GM12878 (cell line): ENCODE measurements at regions not wholly inside any gene's neighbourhood (a gene's known extent, or its start where the extent isn't known, plus 50 kb on each side); places are given as distances from the start of the nearest gene placed in this dataset.

Experiments used
- ATAC-seq: fragments of 200-7000 bp; cut with Tn5 transposase; 3 replicates; pipeline ENCODE4 v1.9.1; 2020; ENCODE audit warnings: mild to moderate bottlenecking, moderate library complexity
- BruUV-seq: library from RNA; stranded (reverse); fragments of 400-500 nt; replicated peaks from 2 replicates; lab custom pipeline; 2021; lab: Mats Ljungman, UMichigan
- CTCF ChIA-PET: fragments of 300-600 bp; sonication (Branson Sonifier 250); formaldehyde crosslinking; extraction: SDS; loops from one replicate; lab custom pipeline; 2021; ENCODE audit warnings: inconsistent platforms; lab: Yijun Ruan, JAX
- POLR2A ChIA-PET: fragments of 350-600 bp; formaldehyde crosslinking; extraction: SDS; loops from one replicate; lab custom pipeline; 2021; ENCODE audit warnings: inconsistent platforms; lab: Charles Lee
- RAD21 ChIA-PET: fragments of 300-600 bp; sonication (Branson Sonifier 250); formaldehyde crosslinking; loops from one replicate; lab custom pipeline; 2023; ENCODE audit warnings: antibody characterized with exemption; ENCODE audit not compliant: unreplicated experiment; lab: Charles Lee
- SMC1A ChIA-PET: fragments of 300-600 bp; sonication (Branson Sonifier 250); formaldehyde crosslinking; loops from one replicate; lab custom pipeline; 2023; ENCODE audit not compliant: unreplicated experiment, uncharacterized antibody; lab: Charles Lee
- DNase-seq: peaks from one replicate; pipeline ENCODE4 v3.0.0-alpha.2; 2011; ENCODE audit warnings: low read depth, low spot score
- FAIRE-seq: peaks from 3 replicates; lab custom pipeline; 2011; peaks lifted over from hg19 to GRCh38; lab: Jason Lieb, UNC
- H2AFZ ChIP-seq: 2 replicates; pipeline ENCODE4 v1.6.0; 2011; ENCODE audit warnings: low read depth, low read length, control low read depth; ENCODE audit not compliant: control insufficient read depth
- H3K27ac ChIP-seq: 2 replicates; pipeline ENCODE4 v1.5.1; 2011; ENCODE audit warnings: control low read depth; ENCODE audit not compliant: control insufficient read depth, insufficient read depth
- H3K27me3 ChIP-seq, 2 experiments: replicated peaks in 1 of 2; 2 replicates each; pipeline versions ENCODE4 v1.6.0 to v1.6.1; 2011; ENCODE audit warnings: low read length in 1 of 2; ENCODE audit not compliant: control insufficient read depth in 2 of 2, insufficient read depth in 2 of 2
- H3K36me3 ChIP-seq, 2 experiments: 2 replicates each; pipeline ENCODE4 v1.5.1; 2011; ENCODE audit warnings: low read length in 1 of 2; ENCODE audit not compliant: control insufficient read depth in 2 of 2, insufficient read depth in 2 of 2
- H3K4me1 ChIP-seq: 2 replicates; pipeline ENCODE4 v1.6.1; 2011; ENCODE audit warnings: mild to moderate bottlenecking, low read length, moderate library complexity, mixed read lengths; ENCODE audit not compliant: control insufficient read depth, insufficient read depth
- H3K4me2 ChIP-seq: 2 replicates; pipeline ENCODE4 v1.6.0; 2011; ENCODE audit warnings: control low read depth; ENCODE audit not compliant: control insufficient read depth, insufficient read depth
- H3K4me3 ChIP-seq: fragments of 200-600 bp; sonication (generic); 2 replicates; pipeline ENCODE4 v1.5.1; 2016
- H3K79me2 ChIP-seq: 2 replicates; pipeline ENCODE4 v1.6.0; 2011; ENCODE audit warnings: low read length; ENCODE audit not compliant: control insufficient read depth, insufficient read depth
- H3K9ac ChIP-seq: 2 replicates; pipeline ENCODE4 v1.8.0; 2011; ENCODE audit warnings: low read length, control low read depth, mixed read lengths; ENCODE audit not compliant: control insufficient read depth, insufficient read depth
- H3K9me3 ChIP-seq: replicated peaks from 3 replicates; pipeline ENCODE4 v1.5.1; 2011; ENCODE audit warnings: mild to moderate bottlenecking, low read length; ENCODE audit not compliant: control insufficient read depth, insufficient read depth
- H4K20me1 ChIP-seq: 2 replicates; pipeline ENCODE4 v1.6.0; 2011; ENCODE audit not compliant: control insufficient read depth, insufficient read depth
- FOXM1 ChIP-seq: IDR thresholded peaks from 2 replicates; pipeline ENCODE4 v1.6.1; 2012; ENCODE audit warnings: low read depth, mild to moderate bottlenecking, inconsistent platforms, low read length, moderate library complexity
- HDAC6 ChIP-seq: fragments of 200-600 bp; sonication (generic); IDR thresholded peaks from one replicate; pipeline ENCODE4 v1.8.0; 2017; ENCODE audit warnings: antibody characterized with exemption; ENCODE audit not compliant: unreplicated experiment
- JUND ChIP-seq: IDR thresholded peaks from 2 replicates; pipeline ENCODE4 v1.6.1; 2012; ENCODE audit warnings: low read depth, mild to moderate bottlenecking, low read length, improper control_type of control experiment, moderate library complexity
- NBN ChIP-seq: fragments of 450-650 bp; IDR thresholded peaks from 2 replicates; pipeline ENCODE4 v1.6.1; 2016
- NR2F1 ChIP-seq: fragments of 450-650 bp; conservative IDR thresholded peaks from 2 replicates; pipeline ENCODE4 v1.6.1; 2017; ENCODE audit warnings: mild to moderate bottlenecking
- STAT1 ChIP-seq: fragments of 450-650 bp; conservative IDR thresholded peaks from 2 replicates; pipeline ENCODE4 v1.6.1; 2014; ENCODE audit warnings: antibody characterized with exemption, mild to moderate bottlenecking
- SUPT20H ChIP-seq: IDR thresholded peaks from 2 replicates; pipeline ENCODE4 v1.6.1; 2011; ENCODE audit warnings: low read depth, mild to moderate bottlenecking, low read length, moderate library complexity, borderline replicate concordance; ENCODE audit not compliant: control insufficient read depth
- TBL1XR1 ChIP-seq: IDR thresholded peaks from 2 replicates; pipeline ENCODE4 v1.6.1; 2012; ENCODE audit warnings: low read depth, low read length, improper control_type of control experiment
- ZZZ3 ChIP-seq: IDR thresholded peaks from 2 replicates; pipeline ENCODE4 v1.6.1; 2011; ENCODE audit warnings: low read depth; ENCODE audit not compliant: control insufficient read depth, insufficient read length
- WGBS: methylation state at CpG from one replicate; pipeline ENCODE4 v1.1.6; 2016; ENCODE audit warnings: low lambda C conversion rate; ENCODE audit not compliant: insufficient replicate concordance, insufficient coverage; ENCODE audit errors: missing lambda C conversion rate; 5-methylcytosine and 5-hydroxymethylcytosine counted together
- in situ Hi-C: fragments of 300-500 bp; cut with MboI; formaldehyde crosslinking; loops from 9 replicates; pipeline ENCODE4 v1.14.3; 2018; ENCODE audit warnings: mixed read lengths
- intact Hi-C: fragments of 100-400 bp; cut with micrococcal nuclease; formaldehyde crosslinking; loops from one replicate; pipeline ENCODE4 v1.14.2; 2022; ENCODE audit not compliant: unreplicated experiment
- TF ChIP-seq, protein P1 (sequence below): IDR thresholded peaks from 2 replicates; pipeline ENCODE4 v1.6.1; 2012; ENCODE audit warnings: low read length, inconsistent platforms
- TF ChIP-seq, protein P2 (sequence below): fragments of 450-650 bp; IDR thresholded peaks from 2 replicates; pipeline ENCODE4 v1.6.1; 2018; ENCODE audit warnings: borderline replicate concordance, mild to moderate bottlenecking; ENCODE audit not compliant: partially characterized antibody
- TF ChIP-seq, protein P3 (sequence below): fragments of 450-650 bp; IDR thresholded peaks from 2 replicates; pipeline ENCODE4 v1.6.1; 2017; ENCODE audit warnings: antibody characterized with exemption, mild to moderate bottlenecking, moderate library complexity
- TF ChIP-seq, protein P4 (sequence below): fragments of 450-650 bp; IDR thresholded peaks from 2 replicates; pipeline ENCODE4 v1.6.1; 2016; ENCODE audit warnings: mild to moderate bottlenecking

DNA sequence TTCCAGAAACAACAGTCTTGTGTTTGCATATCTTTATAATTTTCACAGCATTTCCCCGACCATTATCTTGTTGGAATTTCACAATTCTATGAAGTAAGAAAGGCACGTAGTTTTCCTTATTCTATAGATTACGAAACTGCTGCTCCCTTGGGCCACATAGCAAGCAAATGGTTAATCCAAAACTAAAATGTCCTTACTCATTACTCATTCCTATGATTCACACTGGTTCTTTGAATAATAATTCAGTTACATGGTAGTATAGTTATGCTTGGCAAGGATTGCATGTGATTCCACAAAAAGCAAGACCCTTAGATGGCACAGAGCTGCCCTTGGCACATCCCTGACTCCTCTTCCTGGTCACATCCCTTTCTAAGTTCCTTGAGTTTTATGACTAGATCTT lies 51.2 kb downstream of the OR13H1 start (continued):
- TF ChIP-seq, protein P1, sequence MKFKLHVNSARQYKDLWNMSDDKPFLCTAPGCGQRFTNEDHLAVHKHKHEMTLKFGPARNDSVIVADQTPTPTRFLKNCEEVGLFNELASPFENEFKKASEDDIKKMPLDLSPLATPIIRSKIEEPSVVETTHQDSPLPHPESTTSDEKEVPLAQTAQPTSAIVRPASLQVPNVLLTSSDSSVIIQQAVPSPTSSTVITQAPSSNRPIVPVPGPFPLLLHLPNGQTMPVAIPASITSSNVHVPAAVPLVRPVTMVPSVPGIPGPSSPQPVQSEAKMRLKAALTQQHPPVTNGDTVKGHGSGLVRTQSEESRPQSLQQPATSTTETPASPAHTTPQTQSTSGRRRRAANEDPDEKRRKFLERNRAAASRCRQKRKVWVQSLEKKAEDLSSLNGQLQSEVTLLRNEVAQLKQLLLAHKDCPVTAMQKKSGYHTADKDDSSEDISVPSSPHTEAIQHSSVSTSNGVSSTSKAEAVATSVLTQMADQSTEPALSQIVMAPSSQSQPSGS, result no peak

DNA sequence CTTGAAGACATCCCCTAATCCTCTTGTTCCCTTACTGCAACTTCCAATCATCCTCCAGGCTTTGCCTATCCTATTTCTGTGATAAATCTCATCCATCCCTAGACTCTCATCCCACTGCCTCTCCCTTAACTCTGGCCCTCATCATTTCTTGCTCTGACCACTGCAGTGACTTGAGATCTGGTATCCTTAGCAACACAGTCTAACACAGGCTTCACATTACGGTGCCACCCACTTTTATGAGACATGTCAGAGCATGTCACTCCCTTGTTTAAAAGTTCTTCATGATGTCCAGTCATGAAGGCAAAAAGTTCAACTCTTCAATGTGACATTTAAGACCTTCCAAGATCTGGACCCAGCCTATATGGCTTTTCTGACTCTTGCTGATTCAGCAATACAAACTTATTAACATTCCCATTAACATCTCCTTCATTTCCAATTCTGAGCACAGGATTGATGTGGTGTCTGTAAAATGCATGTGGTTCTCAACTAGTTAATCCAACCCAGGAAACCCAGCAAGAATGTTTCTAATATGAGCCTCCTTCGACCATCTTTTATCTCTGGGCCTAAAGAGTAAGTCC lies 64.0 kb downstream of the OR13H1 start:
- no peaks in the 10 kb centered on the region; a peak in 1 of 4 replicates for H3K27me3 ChIP-seq
- ChIA-PET CTCF (interaction anchor here (1.2 kb wide), 1 partner anchor 16 kb away, joined by 3 read pairs; no protein-coding TSS in a partner anchor), RAD21 (no interaction called here), POLR2A (no interaction called here), SMC1A (no interaction called here)
- no peaks in the 10 kb centered on the region for H3K4me1 ChIP-seq
- WGBS, result 15% methylated on average over 2 of the region's 2 CpGs
- H3K9me3 ChIP-seq, result no peaks in the 10 kb centered on the region
- no peak overlapping the region for H3K4me3 ChIP-seq
- ATAC-seq, result no peak
- no peak for DNase-seq
- H2AFZ ChIP-seq, result no peak overlapping the region
- H3K4me2 ChIP-seq, result no peak overlapping the region
- intact Hi-C loops, result no loop called here
- no peak for FAIRE-seq
- no peak overlapping the region for H3K9ac ChIP-seq
- TF ChIP-seq, protein P2, sequence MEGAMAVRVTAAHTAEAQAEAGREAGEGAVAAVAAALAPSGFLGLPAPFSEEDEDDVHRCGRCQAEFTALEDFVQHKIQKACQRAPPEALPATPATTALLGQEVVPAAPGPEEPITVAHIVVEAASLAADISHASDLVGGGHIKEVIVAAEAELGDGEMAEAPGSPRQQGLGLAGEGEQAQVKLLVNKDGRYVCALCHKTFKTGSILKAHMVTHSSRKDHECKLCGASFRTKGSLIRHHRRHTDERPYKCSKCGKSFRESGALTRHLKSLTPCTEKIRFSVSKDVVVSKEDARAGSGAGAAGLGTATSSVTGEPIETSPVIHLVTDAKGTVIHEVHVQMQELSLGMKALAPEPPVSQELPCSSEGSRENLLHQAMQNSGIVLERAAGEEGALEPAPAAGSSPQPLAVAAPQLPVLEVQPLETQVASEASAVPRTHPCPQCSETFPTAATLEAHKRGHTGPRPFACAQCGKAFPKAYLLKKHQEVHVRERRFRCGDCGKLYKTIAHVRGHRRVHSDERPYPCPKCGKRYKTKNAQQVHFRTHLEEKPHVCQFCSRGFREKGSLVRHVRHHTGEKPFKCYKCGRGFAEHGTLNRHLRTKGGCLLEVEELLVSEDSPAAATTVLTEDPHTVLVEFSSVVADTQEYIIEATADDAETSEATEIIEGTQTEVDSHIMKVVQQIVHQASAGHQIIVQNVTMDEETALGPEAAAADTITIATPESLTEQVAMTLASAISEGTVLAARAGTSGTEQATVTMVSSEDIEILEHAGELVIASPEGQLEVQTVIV, result no peak
- TF ChIP-seq NR2F1 (no peak), JUND (no peak), FOXM1 (no peak), NBN (no peak), HDAC6 (no peak), STAT1 (no peak), TBL1XR1 (no peak), ZZZ3 (no peak), SUPT20H (no peak)
- TF ChIP-seq, protein P3, sequence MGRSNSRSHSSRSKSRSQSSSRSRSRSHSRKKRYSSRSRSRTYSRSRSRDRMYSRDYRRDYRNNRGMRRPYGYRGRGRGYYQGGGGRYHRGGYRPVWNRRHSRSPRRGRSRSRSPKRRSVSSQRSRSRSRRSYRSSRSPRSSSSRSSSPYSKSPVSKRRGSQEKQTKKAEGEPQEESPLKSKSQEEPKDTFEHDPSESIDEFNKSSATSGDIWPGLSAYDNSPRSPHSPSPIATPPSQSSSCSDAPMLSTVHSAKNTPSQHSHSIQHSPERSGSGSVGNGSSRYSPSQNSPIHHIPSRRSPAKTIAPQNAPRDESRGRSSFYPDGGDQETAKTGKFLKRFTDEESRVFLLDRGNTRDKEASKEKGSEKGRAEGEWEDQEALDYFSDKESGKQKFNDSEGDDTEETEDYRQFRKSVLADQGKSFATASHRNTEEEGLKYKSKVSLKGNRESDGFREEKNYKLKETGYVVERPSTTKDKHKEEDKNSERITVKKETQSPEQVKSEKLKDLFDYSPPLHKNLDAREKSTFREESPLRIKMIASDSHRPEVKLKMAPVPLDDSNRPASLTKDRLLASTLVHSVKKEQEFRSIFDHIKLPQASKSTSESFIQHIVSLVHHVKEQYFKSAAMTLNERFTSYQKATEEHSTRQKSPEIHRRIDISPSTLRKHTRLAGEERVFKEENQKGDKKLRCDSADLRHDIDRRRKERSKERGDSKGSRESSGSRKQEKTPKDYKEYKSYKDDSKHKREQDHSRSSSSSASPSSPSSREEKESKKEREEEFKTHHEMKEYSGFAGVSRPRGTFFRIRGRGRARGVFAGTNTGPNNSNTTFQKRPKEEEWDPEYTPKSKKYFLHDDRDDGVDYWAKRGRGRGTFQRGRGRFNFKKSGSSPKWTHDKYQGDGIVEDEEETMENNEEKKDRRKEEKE, result no peak
- TF ChIP-seq, protein P4, sequence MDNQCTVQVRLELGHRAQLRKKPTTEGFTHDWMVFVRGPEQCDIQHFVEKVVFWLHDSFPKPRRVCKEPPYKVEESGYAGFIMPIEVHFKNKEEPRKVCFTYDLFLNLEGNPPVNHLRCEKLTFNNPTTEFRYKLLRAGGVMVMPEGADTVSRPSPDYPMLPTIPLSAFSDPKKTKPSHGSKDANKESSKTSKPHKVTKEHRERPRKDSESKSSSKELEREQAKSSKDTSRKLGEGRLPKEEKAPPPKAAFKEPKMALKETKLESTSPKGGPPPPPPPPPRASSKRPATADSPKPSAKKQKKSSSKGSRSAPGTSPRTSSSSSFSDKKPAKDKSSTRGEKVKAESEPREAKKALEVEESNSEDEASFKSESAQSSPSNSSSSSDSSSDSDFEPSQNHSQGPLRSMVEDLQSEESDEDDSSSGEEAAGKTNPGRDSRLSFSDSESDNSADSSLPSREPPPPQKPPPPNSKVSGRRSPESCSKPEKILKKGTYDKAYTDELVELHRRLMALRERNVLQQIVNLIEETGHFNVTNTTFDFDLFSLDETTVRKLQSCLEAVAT, result no peak
- BruUV-seq, result no TSS peak
- no peaks in the 10 kb centered on the region for H3K36me3 ChIP-seq
- in situ Hi-C loops, result no loop called here
- H3K27ac ChIP-seq, result no peak overlapping the region
- no peaks in the 10 kb centered on the region for H3K79me2 ChIP-seq
- H4K20me1 ChIP-seq, result no peaks in the 10 kb centered on the region
